Calu3 (cell line): ENCODE measurements at regions not wholly inside any gene's neighbourhood (a gene's known extent, or its start where the extent isn't known, plus 50 kb on each side); places are given as distances from the start of the nearest gene placed in this dataset.

ENCODE experiments used
- BruUV-seq: library from RNA; stranded (reverse); fragments of 400-500 nt; replicated peaks from 2 replicates; lab custom pipeline; 2021; lab: Mats Ljungman, UMichigan
- CTCF ChIA-PET: fragments of 300-600 bp; sonication (Branson Sonifier 250); formaldehyde crosslinking; loops from one replicate; lab custom pipeline; 2022; ENCODE audit warnings: antibody characterized with exemption; lab: Charles Lee
- DNase-seq: peaks from one replicate; pipeline ENCODE4 v3.0.0; 2022
- H3K27ac Mint-ChIP-seq: one replicate; pipeline ENCODE4 v1.8.0; 2022; ENCODE audit warnings: mixed read lengths; ENCODE audit not compliant: unreplicated experiment
- H3K27me3 Mint-ChIP-seq: one replicate; pipeline ENCODE4 v1.8.0; 2022; ENCODE audit warnings: mixed read lengths; ENCODE audit not compliant: unreplicated experiment
- H3K36me3 Mint-ChIP-seq: one replicate; pipeline ENCODE4 v1.8.0; 2022; ENCODE audit warnings: mild to moderate bottlenecking, moderate library complexity, mixed read lengths; ENCODE audit not compliant: insufficient read depth, unreplicated experiment
- H3K4me1 Mint-ChIP-seq: one replicate; pipeline ENCODE4 v1.8.0; 2022; ENCODE audit warnings: mild to moderate bottlenecking, low read depth, mixed read lengths; ENCODE audit not compliant: unreplicated experiment
- H3K4me3 Mint-ChIP-seq: one replicate; pipeline ENCODE4 v1.8.0; 2022; ENCODE audit warnings: mild to moderate bottlenecking, low read depth, moderate library complexity, mixed read lengths; ENCODE audit not compliant: unreplicated experiment
- H3K9me3 Mint-ChIP-seq: one replicate; pipeline ENCODE4 v1.8.0; 2022; ENCODE audit warnings: low read depth, mixed read lengths; ENCODE audit not compliant: unreplicated experiment
- CTCF ChIP-seq: fragments of 200-600 bp; IDR thresholded peaks from one replicate; pipeline ENCODE4 v1.8.0; 2022; ENCODE audit warnings: antibody characterized with exemption; ENCODE audit not compliant: unreplicated experiment
- intact Hi-C: fragments of 100-400 bp; cut with micrococcal nuclease; formaldehyde crosslinking; loops from one replicate; pipeline ENCODE4 v1.10.0; 2022; ENCODE audit not compliant: unreplicated experiment

GRCh38 chr14:38950676-38951075 lies 152.4 kb downstream of the SEC23A start:
- H3K9me3 Mint-ChIP-seq = peaks cover 3% of the 10 kb centered on the region
- H3K36me3 Mint-ChIP-seq = no peaks in the 10 kb centered on the region
- H3K4me3 Mint-ChIP-seq = no peak overlapping the region
- BruUV-seq = no TSS peak
- no peak for DNase-seq
- no peak overlapping the region for H3K27ac Mint-ChIP-seq
- CTCF ChIA-PET = interaction anchor here (0.6 kb wide), 1 partner anchor 548 kb away, joined by 3 read pairs; no protein-coding TSS in a partner anchor
- no peak for TF ChIP-seq CTCF
- peaks cover 8% of the 10 kb centered on the region for H3K4me1 Mint-ChIP-seq
- H3K27me3 Mint-ChIP-seq = no peaks in the 10 kb centered on the region
- intact Hi-C loops = no loop called here

- CTCF ChIA-PET = interaction anchor here (0.7 kb wide), 1 partner anchor 109 kb away, joined by 3 read pairs; no protein-coding TSS in a partner anchor
- H3K4me1 Mint-ChIP-seq = peaks cover 11% of the 10 kb centered on the region
- no peak overlapping the region for H3K27ac Mint-ChIP-seq
- DNase-seq = peak; percentile 16
- intact Hi-C loops = loop anchor here (10.0 kb wide), 1 partner anchor 66 kb away; no protein-coding TSS in a partner anchor
- H3K36me3 Mint-ChIP-seq = no peaks in the 10 kb centered on the region
- no peak overlapping the region for H3K4me3 Mint-ChIP-seq
- BruUV-seq = no TSS peak
- no peak for TF ChIP-seq CTCF
- peaks cover 3% of the 10 kb centered on the region for H3K9me3 Mint-ChIP-seq
- no peaks in the 10 kb centered on the region for H3K27me3 Mint-ChIP-seq
Measured at GRCh38 chr14:38948576-38948975, 154.5 kb downstream of the SEC23A start.

- Mint-ChIP-seq H3K36me3 (no peaks in the 10 kb centered on the region), H3K4me3 (no peak overlapping the region), H3K4me1 (peaks cover 15% of the 10 kb centered on the region), H3K27me3 (no peaks in the 10 kb centered on the region), H3K9me3 (peaks cover 3% of the 10 kb centered on the region), H3K27ac (no peak overlapping the region)
- intact Hi-C loops = loop anchor here (10.0 kb wide), 1 partner anchor 67 kb away; no protein-coding TSS in a partner anchor
- CTCF ChIA-PET = no interaction called here
- no peak for TF ChIP-seq CTCF
- no peak for DNase-seq
- BruUV-seq = no TSS peak
Measured at GRCh38 chr14:38948171-38948570, 154.9 kb downstream of the SEC23A start.

- TF ChIP-seq CTCF = no peak
Measured at GRCh38 chr14:38947343-38947742, 155.7 kb downstream of the SEC23A start.

More at GRCh38 chr14:38947343-38947742, 155.7 kb downstream of the SEC23A start:
- no peak overlapping the region for H3K27ac Mint-ChIP-seq
- peaks cover 3% of the 10 kb centered on the region for H3K9me3 Mint-ChIP-seq
- intact Hi-C loops = loop anchor here (10.0 kb wide), 1 partner anchor 67 kb away; no protein-coding TSS in a partner anchor
- H3K27me3 Mint-ChIP-seq = no peaks in the 10 kb centered on the region
- BruUV-seq = no TSS peak
- H3K4me1 Mint-ChIP-seq = peaks cover 16% of the 10 kb centered on the region
- CTCF ChIA-PET = no interaction called here
- DNase-seq = no peak
- H3K4me3 Mint-ChIP-seq = no peak overlapping the region
- no peaks in the 10 kb centered on the region for H3K36me3 Mint-ChIP-seq
